WI38 (cell line): ENCODE measurements at regions not wholly inside any gene's neighbourhood (a gene's known extent, or its start where the extent isn't known, plus 50 kb on each side); places are given as distances from the start of the nearest gene placed in this dataset.

Experiments used
- H3K4me3 ChIP-seq: 2 replicates; pipeline ENCODE4 v1.5.1; 2011; ENCODE audit warnings: low read depth, mild to moderate bottlenecking, control low read depth, low read length
- TF ChIP-seq, protein P1 (sequence below): IDR thresholded peaks from 2 replicates; pipeline ENCODE4 v1.5.1; 2012; ENCODE audit warnings: low read depth, mild to moderate bottlenecking, control low read depth, low read length

DNA sequence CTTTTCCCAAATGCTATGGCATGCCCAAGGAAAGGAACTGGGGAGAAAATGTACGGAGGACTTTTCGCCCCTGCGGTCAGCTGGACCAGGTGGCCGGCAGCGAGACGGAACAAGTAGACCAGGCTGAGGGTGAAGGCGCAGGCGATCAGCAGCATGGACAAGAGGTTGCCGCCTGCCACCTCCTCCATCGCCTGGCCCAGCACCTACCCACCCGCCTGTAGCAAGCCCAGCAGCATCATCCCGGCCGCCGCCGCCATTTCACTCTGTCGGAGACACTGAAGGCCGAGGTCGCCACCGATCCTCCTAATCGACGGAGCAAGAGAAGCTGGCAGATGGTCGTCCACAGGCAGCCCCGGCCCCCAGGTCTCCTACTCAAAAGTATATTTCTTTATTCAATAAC lies 1046.3 kb upstream of the GBE1 start:
- TF ChIP-seq, protein P1, sequence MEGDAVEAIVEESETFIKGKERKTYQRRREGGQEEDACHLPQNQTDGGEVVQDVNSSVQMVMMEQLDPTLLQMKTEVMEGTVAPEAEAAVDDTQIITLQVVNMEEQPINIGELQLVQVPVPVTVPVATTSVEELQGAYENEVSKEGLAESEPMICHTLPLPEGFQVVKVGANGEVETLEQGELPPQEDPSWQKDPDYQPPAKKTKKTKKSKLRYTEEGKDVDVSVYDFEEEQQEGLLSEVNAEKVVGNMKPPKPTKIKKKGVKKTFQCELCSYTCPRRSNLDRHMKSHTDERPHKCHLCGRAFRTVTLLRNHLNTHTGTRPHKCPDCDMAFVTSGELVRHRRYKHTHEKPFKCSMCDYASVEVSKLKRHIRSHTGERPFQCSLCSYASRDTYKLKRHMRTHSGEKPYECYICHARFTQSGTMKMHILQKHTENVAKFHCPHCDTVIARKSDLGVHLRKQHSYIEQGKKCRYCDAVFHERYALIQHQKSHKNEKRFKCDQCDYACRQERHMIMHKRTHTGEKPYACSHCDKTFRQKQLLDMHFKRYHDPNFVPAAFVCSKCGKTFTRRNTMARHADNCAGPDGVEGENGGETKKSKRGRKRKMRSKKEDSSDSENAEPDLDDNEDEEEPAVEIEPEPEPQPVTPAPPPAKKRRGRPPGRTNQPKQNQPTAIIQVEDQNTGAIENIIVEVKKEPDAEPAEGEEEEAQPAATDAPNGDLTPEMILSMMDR: no peak
- H3K4me3 ChIP-seq: no peak overlapping the region

DNA sequence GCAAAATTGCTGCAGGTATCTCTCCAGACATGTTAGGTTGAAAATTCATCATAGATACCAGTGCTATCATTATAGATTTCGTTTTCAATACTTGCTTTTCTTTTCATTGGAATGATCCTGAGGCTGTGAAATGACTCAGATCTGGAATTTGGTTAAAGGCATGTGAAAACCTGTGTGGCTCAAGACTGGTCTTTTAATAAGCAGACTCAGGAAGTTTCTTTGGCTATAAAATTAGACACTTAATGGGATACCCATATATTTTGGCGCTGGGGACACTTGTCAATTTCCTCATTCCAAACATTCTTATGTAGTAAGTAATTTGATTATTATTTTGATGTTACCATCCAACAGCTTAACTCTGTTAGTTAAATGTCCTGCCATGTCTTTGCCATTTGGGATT lies 1041.1 kb upstream of the GBE1 start:
- TF ChIP-seq, protein P1: no peak

DNA sequence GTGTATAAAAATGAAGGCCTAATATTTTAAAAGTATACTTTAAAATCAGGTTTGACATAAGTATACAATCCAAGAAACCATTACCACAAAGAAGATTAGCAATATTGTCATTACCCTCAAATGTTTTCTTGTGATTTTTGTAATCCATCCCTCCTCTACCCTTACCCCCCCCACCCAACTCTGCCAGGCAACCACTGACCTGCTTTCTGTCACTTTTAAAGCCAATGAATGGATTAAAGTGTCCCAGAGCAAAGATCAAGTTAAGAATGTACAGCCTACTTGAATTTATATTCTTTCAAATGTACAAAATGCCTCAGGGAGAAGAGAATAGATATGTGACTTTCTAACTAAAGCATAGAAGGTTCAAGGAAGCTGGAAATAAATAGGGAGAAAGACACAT lies 1038.8 kb upstream of the GBE1 start:
- TF ChIP-seq, protein P1: no peak
- no peak overlapping the region for H3K4me3 ChIP-seq

More for the DNA sequence above, 1041.1 kb upstream of the GBE1 start:
- no peak overlapping the region for H3K4me3 ChIP-seq

DNA sequence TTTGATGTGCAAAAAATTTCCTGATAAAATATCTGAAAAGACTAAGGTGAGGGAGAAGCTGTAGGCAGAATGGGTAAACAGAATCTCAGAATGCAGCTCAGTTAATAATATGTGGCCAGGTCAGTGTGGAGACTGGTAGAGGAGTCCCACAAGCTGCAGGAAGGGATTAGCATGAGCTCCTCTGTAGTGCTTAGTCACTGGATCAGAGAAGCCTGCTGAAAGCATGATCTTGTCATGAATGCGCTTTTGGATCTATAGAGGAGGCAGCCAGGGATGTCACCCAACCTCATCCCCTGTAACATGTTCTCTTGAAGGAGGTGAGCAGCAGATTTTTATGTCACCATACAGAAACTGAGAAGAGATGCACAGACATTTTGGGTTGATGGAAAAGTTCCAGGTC lies 1035.3 kb upstream of the GBE1 start:
- H3K4me3 ChIP-seq: no peak overlapping the region
- TF ChIP-seq, protein P1: no peak

DNA sequence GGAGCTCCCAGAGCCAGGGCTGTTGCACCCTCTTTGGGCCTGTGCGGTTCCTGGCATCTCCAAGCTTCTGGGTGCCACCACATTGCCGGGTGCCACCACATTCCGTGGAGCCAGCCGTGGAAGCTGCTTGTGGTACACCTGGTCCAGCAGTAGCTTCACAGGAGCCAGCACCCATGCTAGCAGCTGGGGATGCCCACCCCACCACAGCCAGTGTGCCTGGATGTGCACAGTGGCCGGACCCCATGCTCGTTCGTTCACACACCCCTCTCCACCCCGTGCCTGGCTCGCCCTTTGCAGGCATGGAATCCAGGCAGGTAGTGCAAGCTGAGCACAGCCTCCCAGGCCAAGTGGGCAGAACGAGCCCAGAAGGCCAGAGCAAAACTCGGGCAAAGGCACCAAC lies 1029.8 kb upstream of the GBE1 start:
- TF ChIP-seq, protein P1: no peak
- H3K4me3 ChIP-seq: no peak overlapping the region

DNA sequence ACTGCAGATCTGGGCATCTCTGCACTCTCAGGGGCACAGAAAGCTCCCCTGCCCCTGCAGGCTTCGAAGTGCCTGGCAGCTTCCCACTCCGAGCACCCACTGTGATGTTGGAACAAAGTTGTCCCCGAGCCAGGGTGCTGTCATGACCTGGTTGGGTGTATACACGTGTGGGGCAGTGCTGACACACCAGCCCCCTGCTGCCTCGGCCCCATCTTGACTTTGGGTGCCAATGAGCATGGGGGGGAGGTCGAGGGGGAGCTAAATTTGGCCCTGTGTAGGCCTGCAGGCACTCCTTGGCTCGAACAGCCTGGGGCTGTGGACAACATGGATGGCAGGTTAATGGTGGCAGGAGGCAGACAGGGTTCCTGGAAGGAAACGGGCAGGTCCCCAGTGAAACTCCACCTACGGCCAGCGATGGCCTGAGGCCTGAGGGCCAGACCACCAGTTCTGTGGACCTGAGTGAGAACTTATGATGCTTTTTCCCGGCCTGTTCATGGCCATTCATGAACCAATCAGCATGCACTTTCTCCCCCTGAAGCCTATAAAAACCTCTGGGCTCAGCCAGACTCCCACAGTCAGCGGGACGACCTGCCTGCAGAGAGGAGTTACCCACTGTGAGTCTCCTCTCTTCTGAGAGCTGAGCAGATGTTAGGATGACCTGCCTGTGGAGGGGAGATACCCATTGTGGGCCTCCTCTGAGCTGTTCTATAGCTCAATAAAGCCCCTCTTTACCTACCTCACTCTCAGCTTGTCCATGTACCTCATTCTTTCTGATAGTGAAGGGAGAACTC lies 1029.1 kb upstream of the GBE1 start:
- TF ChIP-seq, protein P1: no peak

DNA sequence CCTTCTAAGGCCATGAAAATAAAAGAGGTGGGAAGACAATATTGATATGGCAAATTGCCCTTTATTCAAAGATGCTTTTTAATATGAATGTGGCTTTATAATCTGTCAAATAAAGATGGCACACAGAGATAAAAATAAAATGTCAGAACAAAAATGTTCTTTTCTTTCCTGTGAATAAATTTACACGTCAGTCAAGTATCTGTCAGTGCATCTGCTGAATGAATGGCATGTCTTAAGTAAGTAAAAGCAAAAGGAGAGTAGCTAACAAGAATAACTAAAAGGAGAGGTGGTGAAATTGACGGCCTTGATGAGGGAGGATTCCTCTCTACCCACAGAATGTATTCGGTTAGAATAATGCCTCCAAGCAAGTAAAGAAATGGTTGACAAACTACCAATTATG lies 1021.7 kb upstream of the GBE1 start:
- TF ChIP-seq, protein P1: no peak
- no peak overlapping the region for H3K4me3 ChIP-seq

More for the DNA sequence above, 1029.1 kb upstream of the GBE1 start:
- no peak overlapping the region for H3K4me3 ChIP-seq
